HCEC 1CT (cell line): ENCODE measurements at regions not wholly inside any gene's neighbourhood (a gene's known extent, or its start where the extent isn't known, plus 50 kb on each side); places are given as distances from the start of the nearest gene placed in this dataset.

ENCODE experiments used
- DNase-seq: peaks from one replicate; pipeline ENCODE4 v3.0.0-alpha.2; 2017

- DNase-seq, result no peak
Measured at GRCh38 chr10:78506614-78507013, 473.0 kb downstream of the RPS24 start.

DNA sequence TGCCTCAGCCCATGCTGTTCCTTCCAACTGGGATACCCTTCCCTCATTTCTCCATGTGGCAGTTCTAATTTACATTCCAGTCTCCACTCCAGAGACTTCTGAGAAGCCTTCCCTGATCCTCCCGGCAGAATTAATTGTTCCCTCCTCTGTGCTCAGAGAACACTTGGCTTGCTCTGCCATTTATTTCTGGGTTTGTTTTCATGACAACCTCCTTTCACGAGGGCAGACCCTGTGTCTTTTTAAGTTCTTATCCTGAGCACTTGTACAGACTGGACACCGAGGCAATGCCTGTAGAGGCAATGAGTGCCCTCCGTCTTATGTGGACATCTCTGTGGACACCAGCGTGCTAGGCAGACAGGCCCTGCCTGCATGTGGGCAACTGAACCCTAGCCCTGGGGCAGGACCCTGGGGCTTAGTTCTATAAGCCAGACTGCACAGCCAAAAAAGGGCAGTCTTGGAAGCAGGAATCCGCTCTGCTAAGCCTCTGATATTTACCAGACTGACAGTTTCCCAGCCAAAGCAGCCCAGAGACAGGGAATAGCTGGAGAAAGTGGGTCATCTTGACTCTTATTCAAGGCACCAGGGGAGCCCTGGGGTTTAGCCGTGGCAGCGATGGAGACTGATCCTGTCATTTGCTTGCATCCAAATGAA lies 474.0 kb downstream of the RPS24 start:
- DNase-seq, result no peak

GRCh38 chr10:78508955-78509748 lies 475.5 kb downstream of the RPS24 start:
- no peak for DNase-seq

DNA sequence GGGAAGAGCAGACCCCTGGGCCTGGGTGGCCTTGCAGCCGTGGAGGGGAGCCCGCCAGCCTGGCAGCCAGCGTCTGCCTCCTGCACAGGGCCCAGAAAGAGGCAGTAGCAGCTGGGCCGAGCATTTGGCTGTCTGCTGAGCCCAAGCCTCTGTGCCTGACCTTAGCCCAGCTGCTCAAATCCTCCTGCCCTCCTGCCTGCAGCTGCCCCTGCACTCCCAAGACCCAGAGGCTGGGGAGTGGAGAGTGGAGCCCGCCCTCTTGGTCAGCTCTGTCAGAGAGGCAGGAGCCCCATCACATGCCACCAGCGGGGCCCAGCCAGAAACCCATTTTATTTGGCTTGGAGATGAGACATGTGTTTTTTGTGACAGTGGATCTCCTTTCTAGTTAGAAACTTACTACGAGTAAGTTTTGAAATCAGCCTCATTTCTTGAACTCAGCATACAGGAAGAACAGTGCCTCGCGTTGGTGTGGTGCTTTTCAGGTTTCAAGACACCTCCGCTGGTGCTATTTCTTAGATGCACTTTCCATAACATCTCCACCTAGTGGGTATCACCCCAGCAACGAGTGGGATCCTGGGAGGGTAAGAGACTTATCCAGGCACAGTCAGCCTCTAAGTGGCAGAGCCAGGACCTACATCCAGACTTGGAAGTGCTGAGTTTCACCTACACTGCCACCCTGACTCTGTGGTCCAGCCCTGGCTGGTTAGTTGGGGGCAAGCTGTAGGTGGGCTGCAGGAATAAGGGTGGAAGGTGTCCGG lies 477.1 kb downstream of the RPS24 start:
- no peak for DNase-seq

GRCh38 chr10:78511324-78512204 lies 477.9 kb downstream of the RPS24 start:
- no peak for DNase-seq

DNA sequence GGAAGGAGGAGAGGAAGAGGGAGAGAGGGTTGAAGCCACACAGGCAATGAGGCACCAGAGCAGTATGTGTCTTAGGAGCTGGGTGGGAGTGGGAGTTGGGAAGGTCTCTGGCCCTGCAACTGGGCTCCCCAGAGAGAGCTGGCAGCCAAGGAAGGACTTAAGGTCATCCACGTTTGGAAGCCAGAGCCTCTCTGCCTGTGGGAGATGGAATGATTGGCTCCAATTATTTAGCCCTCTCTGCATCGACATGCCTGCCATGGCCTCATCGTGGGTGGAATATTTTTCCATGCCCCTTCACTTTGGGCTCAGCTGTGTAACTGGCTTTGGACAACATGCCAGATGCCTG lies 478.5 kb downstream of the RPS24 start:
- no peak for DNase-seq

- no peak for DNase-seq
Measured at GRCh38 chr10:78513330-78513729, 479.7 kb downstream of the RPS24 start.

- DNase-seq, result no peak
Measured at GRCh38 chr10:78513986-78514385, 480.3 kb downstream of the RPS24 start.

GRCh38 chr10:78514459-78514858 lies 480.8 kb downstream of the RPS24 start:
- no peak for DNase-seq

DNA sequence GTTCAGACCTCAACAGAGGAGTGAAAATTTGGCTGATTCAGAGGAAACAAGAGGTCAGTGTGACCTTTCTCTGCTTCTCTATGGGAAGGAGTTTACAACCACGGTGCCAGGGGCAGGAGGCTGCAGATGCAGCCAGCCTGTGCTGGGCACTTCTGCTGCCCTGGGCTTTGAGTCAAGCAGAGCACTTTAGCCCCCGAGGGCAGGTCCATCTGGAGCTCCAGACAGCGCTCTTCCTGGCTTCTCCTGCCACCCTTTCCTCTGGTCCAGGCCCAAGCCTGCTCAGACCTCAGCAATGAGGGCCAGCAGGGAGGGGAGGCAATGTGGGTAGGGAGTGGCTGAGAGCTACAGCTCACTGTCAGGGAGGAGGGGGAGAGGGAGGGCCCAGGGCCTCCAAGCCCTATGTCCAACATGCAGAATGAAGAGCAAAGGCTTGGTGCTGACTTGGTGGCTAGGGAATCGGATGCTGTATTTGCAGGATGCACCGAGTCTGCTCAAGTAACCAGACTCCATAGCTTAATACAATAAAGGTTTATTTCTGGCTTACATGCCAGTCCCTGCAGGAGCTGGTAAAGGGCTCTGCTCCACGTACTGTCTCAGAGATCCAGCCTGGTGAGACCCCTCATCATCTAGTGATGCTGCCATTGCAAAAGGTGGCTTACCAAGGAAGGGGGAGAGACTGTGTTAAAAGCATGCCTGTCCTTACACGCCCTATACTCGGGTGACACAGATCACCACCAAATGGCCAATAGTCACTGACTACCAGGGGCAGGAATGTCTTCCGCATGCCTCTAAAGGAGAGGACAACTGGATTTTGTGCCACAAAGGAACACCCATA lies 481.6 kb downstream of the RPS24 start:
- DNase-seq, result no peak

DNA sequence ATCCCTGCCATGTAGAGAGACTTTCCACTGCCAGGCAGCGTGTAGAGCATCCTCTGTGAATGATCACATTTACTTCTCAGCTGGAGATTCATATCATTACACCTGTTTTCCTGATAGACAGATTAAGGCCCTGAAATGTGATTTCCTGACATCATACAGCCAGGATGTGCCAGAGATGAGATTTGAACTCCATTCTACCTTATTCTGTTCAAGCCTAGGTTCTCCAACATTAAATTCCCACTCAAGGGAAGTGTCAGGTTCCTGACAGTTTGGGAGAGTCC lies 482.1 kb downstream of the RPS24 start:
- DNase-seq, result no peak

GRCh38 chr10:78516236-78516635 lies 482.6 kb downstream of the RPS24 start:
- no peak for DNase-seq

DNA sequence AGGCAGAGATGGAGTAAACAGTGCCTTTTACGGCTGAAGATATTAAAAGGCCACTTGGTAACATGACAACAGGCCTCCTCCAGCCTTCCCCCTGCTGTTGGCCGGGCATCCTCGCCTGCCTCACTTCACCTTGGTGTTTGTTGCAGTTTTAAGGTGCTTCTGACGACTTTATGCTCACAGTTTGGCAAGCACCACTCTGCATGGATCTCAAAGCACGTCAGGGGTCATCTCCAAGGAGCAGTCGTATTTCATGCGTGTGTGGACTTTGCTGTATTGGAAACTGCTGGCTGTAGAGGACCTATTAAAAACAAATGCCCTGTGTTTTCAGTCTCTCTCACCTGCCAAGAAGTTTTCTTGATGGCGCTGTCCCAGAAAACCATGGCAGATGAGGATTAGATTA lies 483.1 kb downstream of the RPS24 start:
- DNase-seq, result no peak

- DNase-seq, result no peak
Measured at GRCh38 chr10:78518224-78518623, 484.6 kb downstream of the RPS24 start.

GRCh38 chr10:78520737-78521430 lies 487.2 kb downstream of the RPS24 start:
- peak; percentile 13 for DNase-seq

GRCh38 chr10:78523453-78523852 lies 489.8 kb downstream of the RPS24 start:
- DNase-seq, result no peak

DNA sequence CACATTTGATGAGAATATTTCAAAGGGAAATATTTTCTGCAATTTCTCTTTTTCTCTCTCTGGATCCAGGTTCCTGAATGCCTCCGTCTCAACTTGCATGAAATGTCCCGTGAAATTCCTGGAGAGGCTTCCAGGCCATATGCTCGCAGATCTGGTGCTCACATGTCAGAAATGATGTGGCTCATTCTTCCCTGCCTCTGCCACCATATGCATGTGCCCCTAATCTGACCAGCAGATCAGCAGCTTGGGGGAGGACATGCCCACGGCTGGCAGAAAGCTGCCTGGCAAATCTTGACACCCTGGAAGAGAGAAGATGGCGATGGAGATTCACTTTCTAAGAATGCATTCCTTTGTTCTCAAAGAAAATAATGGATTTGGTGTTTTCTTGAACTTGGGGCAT lies 490.7 kb downstream of the RPS24 start:
- no peak for DNase-seq

DNA sequence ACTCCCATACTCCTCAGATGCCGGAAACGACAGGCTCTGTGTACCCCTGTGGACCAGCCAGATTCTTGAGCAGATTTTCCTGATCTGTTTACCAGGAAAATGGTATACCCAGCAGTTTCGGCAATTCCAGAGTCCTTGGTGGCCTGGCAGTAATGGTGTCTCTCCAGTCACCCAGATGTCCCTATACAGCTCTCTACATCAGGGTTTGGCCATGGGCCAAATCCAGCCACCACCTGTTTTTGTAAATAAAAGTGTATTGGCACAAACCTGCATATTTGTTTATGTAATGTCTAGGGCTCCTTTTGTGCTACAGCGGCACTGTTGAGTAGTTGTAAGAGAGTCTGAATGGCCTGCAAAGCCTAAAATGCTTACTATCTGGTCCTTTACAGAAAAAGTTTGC lies 491.3 kb downstream of the RPS24 start:
- DNase-seq, result no peak

DNA sequence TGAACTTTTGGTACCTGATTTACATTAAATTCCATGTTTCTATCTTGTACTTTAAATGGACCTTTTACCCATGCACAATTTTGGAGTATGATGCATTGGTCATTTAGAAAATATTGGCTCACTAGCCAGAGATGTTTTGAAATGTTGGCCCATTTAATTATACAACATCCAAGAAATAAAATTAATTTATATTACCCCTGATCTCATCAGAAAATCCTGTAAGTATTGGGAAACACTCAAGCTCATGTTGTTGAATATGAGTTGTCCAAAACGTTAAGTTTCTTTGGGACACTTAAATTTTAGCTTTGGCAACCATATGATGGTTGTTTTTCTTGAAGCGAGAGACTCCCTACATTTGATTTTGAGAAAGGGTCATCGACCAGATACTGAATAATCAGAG lies 492.7 kb downstream of the RPS24 start:
- DNase-seq, result no peak

DNA sequence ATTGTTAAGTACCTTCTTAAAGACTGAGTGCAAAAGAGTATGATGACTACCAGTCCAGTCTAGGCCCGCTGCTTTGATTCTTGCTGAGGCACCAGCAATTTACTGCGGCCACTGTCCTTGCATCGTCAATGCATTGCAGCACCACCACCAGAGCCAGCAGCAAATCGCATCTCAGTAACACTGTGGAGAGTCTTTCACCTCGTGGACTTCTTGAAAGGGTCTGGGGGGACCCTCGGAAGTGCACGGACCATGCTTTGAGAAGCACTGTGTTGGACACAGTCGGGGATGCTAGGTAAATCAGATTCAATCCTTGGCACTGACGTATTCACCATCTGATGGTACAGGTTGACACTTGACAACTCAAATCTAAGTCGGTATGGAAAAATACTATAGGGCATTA lies 493.6 kb downstream of the RPS24 start:
- DNase-seq, result no peak

- no peak for DNase-seq
Measured at GRCh38 chr10:78528749-78529204, 495.1 kb downstream of the RPS24 start.

DNA sequence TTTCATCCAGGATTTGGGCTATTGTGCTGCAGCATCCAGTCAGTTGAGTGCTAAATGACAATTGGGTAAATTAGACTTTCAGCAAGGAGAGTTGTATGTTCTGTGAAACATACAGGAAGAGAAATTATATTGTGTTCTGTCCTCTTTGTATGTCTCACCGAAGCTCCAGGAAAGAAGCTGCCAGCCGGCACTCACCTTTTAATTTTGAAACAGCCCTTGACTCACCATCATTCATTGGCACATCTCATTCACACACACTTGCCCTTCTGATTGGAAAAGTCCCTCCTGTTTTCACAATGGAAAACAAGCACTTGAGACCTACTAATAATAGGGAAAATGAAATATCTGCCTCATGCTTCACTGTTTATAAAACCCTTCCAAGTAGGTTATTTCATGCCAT lies 495.6 kb downstream of the RPS24 start:
- no peak for DNase-seq
